H1 (cell line): ENCODE measurements at regions not wholly inside any gene's neighbourhood (a gene's known extent, or its start where the extent isn't known, plus 50 kb on each side); places are given as distances from the start of the nearest gene placed in this dataset.

Experiments
- CTCF ChIA-PET: fragments of 300-600 bp; sonication (Branson Sonifier 250); formaldehyde crosslinking; loops from one replicate; lab custom pipeline; 2021; ENCODE audit not compliant: partially characterized antibody; lab: Charles Lee
- POLR2A ChIA-PET: fragments of 300-600 bp; sonication (Branson Sonifier 250); formaldehyde crosslinking; loops from one replicate; lab custom pipeline; 2021; ENCODE audit warnings: inconsistent platforms; ENCODE audit not compliant: partially characterized antibody; lab: Charles Lee
- DNase-seq, 2 experiments: peaks; one replicate each; pipeline versions ENCODE4 v3.0.0 to v3.0.0-alpha.2; 2010 to 2022; ENCODE audit warnings: low spot score in 2 of 2, low read depth in 1 of 2, mixed read lengths in 1 of 2
- FAIRE-seq: peaks from 2 replicates; lab custom pipeline; 2011; peaks lifted over from hg19 to GRCh38; lab: Jason Lieb, UNC
- H2AFZ ChIP-seq: 2 replicates; pipeline ENCODE4 v1.8.1; 2012; ENCODE audit warnings: low read length, inconsistent platforms
- H2AK5ac ChIP-seq: 2 replicates; pipeline ENCODE4 v1.6.1; 2013; ENCODE audit warnings: low read depth, low read length
- H2BK120ac ChIP-seq: replicated peaks from 2 replicates; pipeline ENCODE3; 2013; ENCODE audit warnings: low read depth, low read length, inconsistent platforms
- H2BK12ac ChIP-seq: 2 replicates; pipeline ENCODE4 v1.6.1; 2013; ENCODE audit warnings: low read depth, low read length
- H2BK15ac ChIP-seq: 2 replicates; pipeline ENCODE4 v1.6.1; 2013; ENCODE audit warnings: low read length
- H2BK20ac ChIP-seq: 2 replicates; pipeline ENCODE4 v1.6.1; 2013; ENCODE audit warnings: low read length
- H2BK5ac ChIP-seq: 2 replicates; pipeline ENCODE4 v1.6.1; 2013; ENCODE audit warnings: low read depth, low read length
- H3K14ac ChIP-seq: 2 replicates; pipeline ENCODE4 v1.6.1; 2013; ENCODE audit warnings: inconsistent platforms; ENCODE audit not compliant: insufficient read length
- H3K18ac ChIP-seq: 2 replicates; pipeline ENCODE4 v1.6.1; 2013; ENCODE audit warnings: low read length; ENCODE audit errors: extremely low read depth
- H3K23ac ChIP-seq: 2 replicates; pipeline ENCODE4 v1.6.1; 2013; ENCODE audit warnings: inconsistent platforms; ENCODE audit not compliant: insufficient read length
- H3K23me2 ChIP-seq: 2 replicates; pipeline ENCODE4 v1.6.1; 2013; ENCODE audit warnings: low read depth, low read length
- H3K27ac ChIP-seq: 2 replicates; pipeline ENCODE4 v1.6.1; 2011; ENCODE audit warnings: low read depth, low read length, inconsistent platforms
- H3K27me3 ChIP-seq, 4 experiments: replicated peaks in 1 of 4; 1 replicate in 1 of 4; 2 replicates in 3 of 4; pipeline versions ENCODE4 v1.6.1 to v1.8.1; 2011 to 2013; ENCODE audit warnings: low read length in 3 of 4, mild to moderate bottlenecking in 3 of 4, inconsistent platforms in 2 of 4, mixed read lengths in 2 of 4, moderate library complexity in 1 of 4; ENCODE audit not compliant: control insufficient read depth in 3 of 4, insufficient read depth in 3 of 4; ENCODE audit errors: extremely low read depth in 1 of 4
- H3K36me3 ChIP-seq, 4 experiments: 2 replicates each; pipeline versions ENCODE4 v1.6.1 to v1.8.1; 2011 to 2013; ENCODE audit warnings: mild to moderate bottlenecking in 4 of 4, low read length in 3 of 4, moderate library complexity in 2 of 4, control low read depth in 1 of 4, inconsistent platforms in 1 of 4; ENCODE audit not compliant: insufficient read depth in 4 of 4, control insufficient read depth in 2 of 4
- H3K4ac ChIP-seq: replicated peaks from 2 replicates; pipeline ENCODE3; 2013; ENCODE audit warnings: low read length, low read depth, mixed read lengths, inconsistent platforms; ENCODE audit not compliant: insufficient read length
- H3K4me1 ChIP-seq, 4 experiments: replicated peaks in 1 of 4; 1 replicate in 1 of 4; 2 replicates in 3 of 4; pipeline versions ENCODE4 v1.6.1 to v1.8.1; 2011 to 2013; ENCODE audit warnings: low read length in 3 of 4, inconsistent platforms in 2 of 4, mixed read lengths in 1 of 4; ENCODE audit not compliant: insufficient read depth in 4 of 4, control insufficient read depth in 3 of 4
- H3K4me2 ChIP-seq, 2 experiments: 2 replicates each; pipeline versions ENCODE4 v1.6.1 to v1.8.1; 2011 to 2013; ENCODE audit warnings: low read depth in 2 of 2, low read length in 2 of 2, control low read depth in 1 of 2, inconsistent platforms in 1 of 2, mild to moderate bottlenecking in 1 of 2; ENCODE audit not compliant: insufficient read depth in 1 of 2
- H3K4me3 ChIP-seq, 4 experiments: fragments of 200-600, 300-600 bp in 1 of 4; sonication (generic), shearing (Covaris generic), sonication (Bioruptor Twin) in 1 of 4; 2 replicates each; pipeline versions ENCODE4 v1.5.1 to v1.8.1; 2011 to 2016; ENCODE audit warnings: low read length in 4 of 4, low read depth in 3 of 4, control low read depth in 2 of 4, inconsistent platforms in 2 of 4, mild to moderate bottlenecking in 2 of 4, mixed read lengths in 1 of 4, moderate library complexity in 1 of 4; ENCODE audit not compliant: insufficient read depth in 2 of 4; ENCODE audit errors: extremely low read depth in 1 of 4
- H3K56ac ChIP-seq: replicated peaks from 2 replicates; pipeline ENCODE3; 2013; ENCODE audit warnings: low read depth, mild to moderate bottlenecking, mixed read lengths, low read length, inconsistent platforms; ENCODE audit not compliant: insufficient read length
- H3K79me1 ChIP-seq: 2 replicates; pipeline ENCODE4 v1.6.1; 2013; ENCODE audit warnings: low read depth, low read length, control low read depth
- H3K79me2 ChIP-seq, 2 experiments: 2 replicates each; pipeline versions ENCODE4 v1.6.1 to v1.8.1; 2012 to 2013; ENCODE audit warnings: low read length in 2 of 2, mild to moderate bottlenecking in 2 of 2, inconsistent platforms in 1 of 2; ENCODE audit not compliant: insufficient read depth in 2 of 2, control insufficient read depth in 1 of 2
- H3K9ac ChIP-seq, 4 experiments: replicated peaks in 1 of 4; 1 replicate in 1 of 4; 2 replicates in 3 of 4; pipeline versions ENCODE4 v1.6.1 to v1.8.1; 2011 to 2013; ENCODE audit warnings: low read depth in 3 of 4, low read length in 3 of 4, control low read depth in 2 of 4, mild to moderate bottlenecking in 2 of 4, moderate library complexity in 2 of 4, inconsistent platforms in 1 of 4; ENCODE audit errors: extremely low read depth in 1 of 4
- H3K9me3 ChIP-seq, 2 experiments: 2 replicates each; pipeline versions ENCODE4 v1.6.1 to v1.8.1; 2012 to 2013; ENCODE audit warnings: mild to moderate bottlenecking in 2 of 2, moderate library complexity in 2 of 2, control low read depth in 1 of 2, inconsistent platforms in 1 of 2, low read depth in 1 of 2, low read length in 1 of 2, mixed read lengths in 1 of 2; ENCODE audit not compliant: insufficient read depth in 2 of 2
- H4K20me1 ChIP-seq, 2 experiments: replicated peaks in 1 of 2; 2 replicates each; pipeline versions ENCODE3 to v1.8.1; 2011 to 2013; ENCODE audit warnings: inconsistent platforms in 2 of 2, low read length in 2 of 2, mild to moderate bottlenecking in 1 of 2; ENCODE audit not compliant: insufficient read depth in 2 of 2, control insufficient read depth in 1 of 2
- H4K5ac ChIP-seq: 2 replicates; pipeline ENCODE4 v1.6.1; 2013; ENCODE audit warnings: low read length, low read depth, mixed read lengths, inconsistent platforms; ENCODE audit not compliant: insufficient read length
- H4K8ac ChIP-seq: 2 replicates; pipeline ENCODE4 v1.8.0; 2013; ENCODE audit warnings: mild to moderate bottlenecking, moderate library complexity, low read length, inconsistent platforms; ENCODE audit not compliant: insufficient read depth; ENCODE audit errors: extremely low read depth
- H4K91ac ChIP-seq: replicated peaks from 2 replicates; pipeline ENCODE3; 2013; ENCODE audit warnings: low read length, mixed read lengths, inconsistent platforms; ENCODE audit not compliant: insufficient read length
- ATF3 ChIP-seq: IDR thresholded peaks from 2 replicates; pipeline ENCODE4 v1.6.1; 2011; ENCODE audit warnings: low read depth, mild to moderate bottlenecking, low read length; ENCODE audit not compliant: insufficient read depth
- BCL11A ChIP-seq, 2 experiments: IDR thresholded peaks; one replicate each; pipeline ENCODE4 v1.6.1; 2011; ENCODE audit warnings: low read depth in 2 of 2, low read length in 2 of 2, mild to moderate bottlenecking in 2 of 2
- CEBPB ChIP-seq: IDR thresholded peaks from 2 replicates; pipeline ENCODE4 v1.6.1; 2012; ENCODE audit warnings: low read depth, low read length
- CTBP2 ChIP-seq: IDR thresholded peaks from 2 replicates; pipeline ENCODE4 v1.7.0; 2011; ENCODE audit warnings: borderline replicate concordance, mild to moderate bottlenecking, moderate library complexity, mixed read lengths, low read length; ENCODE audit not compliant: insufficient read depth, insufficient read length
- EP300 ChIP-seq, 2 experiments: IDR thresholded peaks; 1 replicate in 1 of 2; 2 replicates in 1 of 2; pipeline ENCODE4 v1.6.1; 2011 to 2012; ENCODE audit warnings: low read depth in 2 of 2, low read length in 2 of 2, mild to moderate bottlenecking in 2 of 2, borderline replicate concordance in 1 of 2, inconsistent platforms in 1 of 2, moderate library complexity in 1 of 2
- GTF2F1 ChIP-seq: IDR thresholded peaks from 2 replicates; pipeline ENCODE4 v1.6.1; 2012; ENCODE audit warnings: low read depth, low read length, improper control_type of control experiment, borderline replicate concordance
- HDAC6 ChIP-seq: IDR thresholded peaks from one replicate; pipeline ENCODE4 v1.7.1; 2012; ENCODE audit warnings: low read depth, mild to moderate bottlenecking, inconsistent platforms, low read length, moderate library complexity
- JUN ChIP-seq: IDR thresholded peaks from 2 replicates; pipeline ENCODE4 v1.6.1; 2011; ENCODE audit warnings: low read depth, mild to moderate bottlenecking, improper control_type of control experiment, low read length
- KDM5A ChIP-seq: fragments of 200-600 bp; IDR thresholded peaks from 2 replicates; pipeline ENCODE4 v1.7.1; 2012; ENCODE audit warnings: mild to moderate bottlenecking, low read length, inconsistent platforms, mixed read lengths
- NANOG ChIP-seq: IDR thresholded peaks from 2 replicates; pipeline ENCODE4 v1.6.1; 2011; ENCODE audit warnings: low read length, low read depth, mild to moderate bottlenecking, inconsistent platforms; ENCODE audit not compliant: insufficient read depth, poor library complexity, severe bottlenecking
- NRF1 ChIP-seq: IDR thresholded peaks from 2 replicates; pipeline ENCODE4 v1.6.1; 2011; ENCODE audit warnings: mild to moderate bottlenecking, low read depth, low read length, improper control_type of control experiment
- TAF1 ChIP-seq: IDR thresholded peaks from 2 replicates; pipeline ENCODE4 v1.6.1; 2011; ENCODE audit warnings: mild to moderate bottlenecking, low read depth, low read length
- TBP ChIP-seq: IDR thresholded peaks from 2 replicates; pipeline ENCODE4 v1.6.1; 2011; ENCODE audit warnings: low read depth, low read length, improper control_type of control experiment
- TCF12 ChIP-seq: IDR thresholded peaks from 2 replicates; pipeline ENCODE4 v1.6.1; 2011; ENCODE audit warnings: low read depth, mild to moderate bottlenecking, low read length
- YY1 ChIP-seq: IDR thresholded peaks from 2 replicates; pipeline ENCODE4 v1.6.1; 2011; ENCODE audit warnings: low read depth, mild to moderate bottlenecking, low read length
- WGBS, 2 experiments: shearing (Covaris generic) in 1 of 2; methylation state at CpG; one replicate each; pipeline versions ENCODE4 v1.1.6 to v1.1.7; 2013 to 2015; ENCODE audit warnings: low lambda C conversion rate in 2 of 2, mixed read lengths in 2 of 2, inconsistent platforms in 1 of 2, low coverage in 1 of 2, missing lambda C conversion rate in 1 of 2; ENCODE audit not compliant: insufficient replicate concordance in 2 of 2, insufficient coverage in 1 of 2, insufficient read length in 1 of 2; ENCODE audit errors: extremely low coverage in 1 of 2, missing lambda C conversion rate in 1 of 2; 5-methylcytosine and 5-hydroxymethylcytosine counted together

GRCh38 chr12:41836416-41836815, 308.3 kb downstream of the GXYLT1 start:
- no peak overlapping the region for H2BK20ac ChIP-seq
- H3K79me2 ChIP-seq = no peaks in the 10 kb centered on the region
- 83% methylated on average over 2 of the region's 2 CpGs; no CpG with 5 or more reads in 1 of the 2 experiments for WGBS, 2 experiments
- FAIRE-seq = no peak
- no peaks in the 10 kb centered on the region for H3K23me2 ChIP-seq
- no peak overlapping the region for H3K9ac ChIP-seq
- H3K56ac ChIP-seq = no peak overlapping the region
- H3K79me1 ChIP-seq = no peaks in the 10 kb centered on the region
- H4K8ac ChIP-seq = no peak overlapping the region
- no peak overlapping the region for H3K4me3 ChIP-seq
- no peak overlapping the region for H3K27ac ChIP-seq
- no peak overlapping the region for H3K4ac ChIP-seq
- no peaks in the 10 kb centered on the region for H3K4me1 ChIP-seq
- H2BK5ac ChIP-seq = no peak overlapping the region
- H3K18ac ChIP-seq = no peak overlapping the region
- H4K91ac ChIP-seq = no peak overlapping the region
- DNase-seq = no peak
- H3K36me3 ChIP-seq = no peaks in the 10 kb centered on the region
- no peak overlapping the region for H2BK15ac ChIP-seq
- H3K4me2 ChIP-seq = no peak overlapping the region
- no peak overlapping the region for H2BK12ac ChIP-seq
- H2BK120ac ChIP-seq = no peak overlapping the region
- H2AFZ ChIP-seq = no peak overlapping the region
- no peak overlapping the region for H2AK5ac ChIP-seq
- ChIA-PET POLR2A (no interaction called here), CTCF (no interaction called here)
- H3K27me3 ChIP-seq = peaks cover 0 to 1% (median 0%) of the 10 kb centered on the region in 4 experiments; a peak in 1 of 7 replicates
- no peak overlapping the region for H3K14ac ChIP-seq
- no peak overlapping the region for H3K23ac ChIP-seq
- H4K20me1 ChIP-seq = no peaks in the 10 kb centered on the region
- H4K5ac ChIP-seq = no peak overlapping the region
- H3K9me3 ChIP-seq = 0 out of 4 replicates have a peak, but pooled peaks cover 0 to 3% of the 10 kb centered on the region in 2 experiments
- TF ChIP-seq KDM5A (no peak), EP300 (IDR thresholded peaks at IDR 0.05; ENCODE audit: borderline replicate concordance in 1 of 2, low read depth in 2 of 2, low read length in 2 of 2) (no peak), TAF1 (no peak), GTF2F1 (no peak), CTBP2 (no peak), YY1 (no peak), HDAC6 (no peak), NRF1 (no peak), CEBPB (no peak), ATF3 (no peak), NANOG (no peak), BCL11A (IDR thresholded peaks at IDR 0.05; ENCODE audit: low read depth in 2 of 2, low read length in 2 of 2) (no peak), TCF12 (no peak), TBP (no peak), JUN (no peak)
